NCI-H1105 treated with DMSO at 0.1 percent for 48 hours (cell line): ENCODE measurements at regions not wholly inside any gene's neighbourhood (a gene's known extent, or its start where the extent isn't known, plus 50 kb on each side); places are given as distances from the start of the nearest gene placed in this dataset.
A peak's percentile ranks its signal among the peaks of the same experiment; 100 is the strongest.

Source experiments
- DNase-seq: peaks from one replicate; lab custom pipeline; 2025; lab: John Stamatoyannopoulos, UW

DNA sequence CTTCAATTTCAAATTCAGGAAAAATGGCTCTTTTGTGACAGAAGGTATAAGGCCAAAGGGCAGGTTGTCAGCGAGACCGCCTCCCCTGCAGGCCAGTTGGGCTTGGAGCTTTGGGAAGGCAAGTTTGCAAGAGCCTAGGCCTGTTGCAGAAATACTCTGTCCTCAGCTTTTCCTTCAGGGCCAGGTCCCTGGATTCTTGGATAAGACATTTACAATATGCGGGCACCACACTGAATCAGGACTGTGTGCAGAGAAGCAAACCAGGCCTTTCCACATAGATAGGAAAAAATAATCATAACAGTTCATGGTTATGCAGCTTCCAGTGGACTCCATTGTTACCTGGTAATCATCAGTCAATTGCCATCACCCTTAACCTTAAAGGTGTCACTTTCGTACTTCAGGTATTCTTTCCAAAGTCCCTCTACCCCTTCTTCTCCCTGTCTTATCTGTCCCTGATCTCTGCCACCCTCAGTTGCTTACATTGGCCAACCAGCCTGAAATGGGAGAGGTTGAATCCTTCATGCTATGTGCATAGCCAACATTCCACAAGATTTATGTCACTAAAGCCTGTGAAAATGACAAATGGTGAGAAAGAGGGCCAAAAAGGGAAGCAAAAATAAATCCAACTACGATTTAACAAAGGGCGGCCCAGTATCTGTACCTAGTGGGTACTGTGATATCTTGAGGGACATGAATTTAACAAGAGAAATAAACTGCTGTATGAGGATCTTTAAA is 304.5 kb upstream of the NFE2L3 start:
- no peak for DNase-seq

DNA sequence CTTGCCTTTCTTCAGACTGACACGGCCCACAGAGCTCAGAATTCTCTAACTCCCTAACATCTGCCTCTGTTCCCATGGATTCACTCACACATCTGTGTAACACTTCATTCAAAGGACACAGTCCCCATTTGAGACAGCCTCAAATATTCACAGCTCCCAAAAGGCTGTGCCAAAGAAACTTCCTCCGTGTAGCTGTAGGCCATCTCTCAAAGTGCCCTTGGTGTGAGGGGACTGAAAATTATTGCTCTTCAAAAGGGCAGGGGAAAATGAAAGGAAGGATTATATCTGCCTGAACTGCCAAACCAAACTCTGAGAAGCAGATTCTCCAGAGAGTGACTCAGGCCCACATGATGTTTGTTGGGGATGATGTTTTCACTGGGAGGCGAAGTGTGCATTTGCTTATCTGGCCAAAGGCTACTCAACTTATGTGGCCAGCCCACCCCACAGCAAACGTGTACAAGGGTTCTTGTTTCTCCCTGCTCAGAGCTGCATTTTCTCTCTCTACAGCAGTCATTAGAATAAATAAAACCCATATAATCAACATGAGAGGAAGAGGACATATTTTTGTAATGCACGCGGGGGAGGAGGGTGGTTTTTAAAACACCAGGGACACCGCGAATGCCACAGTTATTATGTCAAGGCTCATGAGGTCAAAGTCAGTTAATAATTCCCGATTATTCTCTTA is 302.4 kb upstream of the NFE2L3 start:
- DNase-seq, result no peak

DNA sequence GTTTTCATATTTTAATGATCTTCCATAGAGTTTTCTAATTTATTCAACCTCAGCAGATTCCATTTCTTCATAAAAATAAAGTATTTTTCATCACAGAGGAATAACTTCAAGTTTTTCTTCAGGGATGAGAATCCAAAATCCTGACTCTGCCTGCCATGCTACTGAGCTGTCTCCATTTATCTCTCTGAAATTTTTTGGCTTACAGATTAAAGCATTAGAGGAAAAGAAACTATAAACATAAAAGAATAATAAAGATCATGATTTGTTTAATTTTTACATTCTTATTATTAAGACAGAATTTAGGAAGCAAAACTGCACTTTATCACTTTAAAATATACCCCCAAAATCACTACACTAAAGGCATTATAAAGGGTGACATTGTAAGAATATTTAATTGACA is 301.8 kb upstream of the NFE2L3 start:
- no peak for DNase-seq

DNA sequence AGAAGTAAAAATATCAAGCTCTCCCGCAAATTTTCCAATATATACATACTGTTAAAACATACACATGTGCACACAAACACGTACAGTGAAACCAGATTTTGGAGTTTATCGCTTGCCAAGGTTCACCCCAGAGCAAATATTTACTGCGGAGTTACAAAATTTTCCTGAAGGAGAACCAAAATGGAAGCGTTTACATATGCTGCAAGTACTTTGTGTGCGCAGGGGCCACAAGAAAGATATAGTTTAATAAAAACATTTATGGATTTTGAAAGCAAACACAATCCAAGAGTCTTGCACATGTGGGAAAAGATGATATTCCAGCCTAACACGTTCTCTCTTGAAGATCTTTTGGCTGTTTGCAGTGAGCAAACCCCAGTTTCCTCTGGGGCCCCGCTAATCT is 301.3 kb upstream of the NFE2L3 start:
- DNase-seq, result no peak

DNA sequence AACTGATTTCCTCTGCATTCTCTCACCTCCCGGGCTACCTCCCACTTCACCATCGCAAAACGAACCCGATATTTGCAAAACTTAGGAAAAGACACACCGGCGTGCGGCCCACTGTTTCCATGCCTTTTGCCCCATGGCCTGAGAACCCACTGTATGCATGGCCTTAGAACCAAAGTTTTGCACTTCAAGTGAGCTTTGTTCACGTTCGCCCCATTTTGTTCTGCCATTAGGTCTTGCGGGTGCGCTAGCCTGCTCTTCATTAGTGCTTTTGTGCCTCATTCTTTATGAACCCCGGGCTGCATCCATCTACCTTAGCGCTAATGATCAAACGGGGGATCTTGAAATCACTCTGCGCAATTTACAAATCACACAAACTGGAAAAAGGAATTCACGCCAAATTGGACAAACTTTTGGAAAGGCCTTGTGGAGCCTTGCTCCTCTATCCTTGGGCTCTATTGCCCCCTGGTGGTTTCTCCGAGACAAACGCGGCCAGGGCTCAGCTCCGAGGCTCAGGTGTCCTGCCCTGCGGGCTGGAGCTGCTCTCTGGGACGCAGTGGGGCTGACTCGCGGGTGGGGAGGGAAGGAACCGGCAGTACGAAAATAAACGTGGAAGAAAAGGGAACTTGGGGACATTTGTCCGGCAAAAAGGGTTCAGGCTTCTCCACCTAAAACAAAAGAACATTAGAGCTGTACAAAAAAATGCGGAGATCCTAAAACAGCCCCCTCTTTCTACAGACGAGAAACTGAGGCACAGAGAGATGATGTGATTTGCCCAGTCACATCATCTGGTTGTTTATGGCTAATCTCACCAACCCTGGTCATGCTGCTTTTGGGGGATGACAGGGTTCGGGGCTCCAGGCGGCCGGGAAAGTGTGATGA is 300.4 kb upstream of the NFE2L3 start:
- DNase-seq, result peak; percentile 75

DNA sequence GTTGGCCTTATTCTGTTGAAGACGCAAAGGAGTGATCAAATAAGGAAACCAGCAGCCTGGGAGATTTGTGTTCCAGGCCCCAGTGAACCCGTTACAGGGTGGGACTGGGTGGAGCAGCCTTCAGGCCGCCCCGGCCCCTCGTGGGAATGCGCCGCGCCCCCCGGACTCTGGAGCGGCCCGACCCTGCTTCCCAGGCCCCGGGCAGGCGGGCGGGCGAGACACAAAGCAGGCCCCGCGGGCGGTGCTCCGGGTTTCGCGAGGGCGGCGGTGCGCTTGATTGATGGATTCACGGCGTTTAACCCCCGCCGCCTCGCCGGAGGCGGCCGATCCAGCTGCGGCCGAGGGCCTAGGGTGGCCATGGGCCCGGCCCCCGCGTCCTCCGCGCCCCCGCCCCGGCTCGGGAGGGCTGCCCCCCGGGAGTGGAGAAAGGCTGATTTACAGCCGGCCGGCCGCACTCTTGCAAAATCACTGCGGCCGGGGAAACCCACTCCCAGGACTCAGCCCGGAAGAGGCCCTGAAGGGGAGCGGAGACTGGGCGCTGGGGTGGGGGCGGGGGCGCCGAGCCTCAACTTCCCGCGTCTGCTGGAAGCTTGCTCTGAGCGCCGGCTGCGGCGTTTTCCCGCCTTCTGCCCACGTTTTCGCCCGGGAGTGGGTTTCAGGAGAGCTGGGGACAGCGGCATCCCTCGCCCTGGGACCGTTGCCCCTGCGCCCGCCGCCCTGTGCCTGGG is 299.6 kb upstream of the NFE2L3 start:
- DNase-seq, result no peak

DNA sequence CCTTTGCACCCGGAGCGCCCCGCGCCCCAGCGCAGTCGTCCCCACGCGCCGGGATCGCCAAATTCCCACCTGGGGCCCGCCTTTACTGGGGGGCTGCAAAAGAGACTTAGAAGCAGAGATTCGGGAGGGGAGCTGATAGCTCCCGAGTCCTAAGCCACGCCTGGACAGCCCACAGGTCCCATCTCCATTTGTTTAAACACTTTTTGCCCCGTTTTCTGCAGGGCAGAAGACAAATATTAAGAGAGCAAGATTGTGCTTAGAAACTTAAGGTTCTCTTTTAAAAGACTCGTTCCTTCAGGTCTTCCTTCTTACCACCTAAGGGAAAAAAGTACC is 299.1 kb upstream of the NFE2L3 start:
- DNase-seq, result no peak

DNA sequence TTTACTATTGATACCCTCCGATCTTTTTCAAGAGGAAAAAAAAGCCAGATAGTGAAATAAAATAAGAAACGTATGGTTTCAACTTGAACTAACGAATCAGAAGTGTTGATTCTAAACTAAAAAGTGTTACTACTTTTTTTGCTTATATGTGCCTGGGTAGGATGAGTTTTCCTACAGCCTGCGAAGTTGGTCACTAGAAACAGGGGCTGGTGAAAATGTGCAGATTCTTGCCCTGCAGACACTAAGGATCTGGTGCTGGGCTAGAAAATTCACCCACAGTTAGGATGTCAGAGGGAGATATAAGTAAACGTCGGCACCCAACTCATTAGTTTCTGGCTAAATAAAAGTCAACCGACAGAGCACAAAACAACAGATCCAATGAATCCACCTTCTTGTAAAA is 298.7 kb upstream of the NFE2L3 start:
- DNase-seq, result no peak

DNA sequence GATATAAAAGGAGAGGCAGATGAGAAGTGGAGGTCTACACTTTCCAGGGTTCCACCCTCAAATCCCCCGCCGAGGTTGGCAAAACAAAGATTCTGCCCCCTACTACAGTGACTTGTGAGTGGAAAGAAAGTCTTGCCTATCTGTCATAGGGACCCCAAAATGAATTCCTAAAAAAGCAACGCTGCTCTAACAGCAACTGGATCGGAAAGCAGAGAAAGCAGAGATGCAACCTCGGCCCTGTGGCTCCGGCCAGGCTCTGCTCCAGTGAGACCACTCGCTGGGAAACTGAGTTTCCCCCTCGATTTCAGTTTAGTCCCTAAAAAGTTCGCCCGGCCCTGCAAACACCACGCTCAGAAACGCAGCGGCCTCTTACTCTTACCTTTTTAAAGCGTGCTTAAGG is 297.9 kb upstream of the NFE2L3 start:
- DNase-seq, result no peak

DNA sequence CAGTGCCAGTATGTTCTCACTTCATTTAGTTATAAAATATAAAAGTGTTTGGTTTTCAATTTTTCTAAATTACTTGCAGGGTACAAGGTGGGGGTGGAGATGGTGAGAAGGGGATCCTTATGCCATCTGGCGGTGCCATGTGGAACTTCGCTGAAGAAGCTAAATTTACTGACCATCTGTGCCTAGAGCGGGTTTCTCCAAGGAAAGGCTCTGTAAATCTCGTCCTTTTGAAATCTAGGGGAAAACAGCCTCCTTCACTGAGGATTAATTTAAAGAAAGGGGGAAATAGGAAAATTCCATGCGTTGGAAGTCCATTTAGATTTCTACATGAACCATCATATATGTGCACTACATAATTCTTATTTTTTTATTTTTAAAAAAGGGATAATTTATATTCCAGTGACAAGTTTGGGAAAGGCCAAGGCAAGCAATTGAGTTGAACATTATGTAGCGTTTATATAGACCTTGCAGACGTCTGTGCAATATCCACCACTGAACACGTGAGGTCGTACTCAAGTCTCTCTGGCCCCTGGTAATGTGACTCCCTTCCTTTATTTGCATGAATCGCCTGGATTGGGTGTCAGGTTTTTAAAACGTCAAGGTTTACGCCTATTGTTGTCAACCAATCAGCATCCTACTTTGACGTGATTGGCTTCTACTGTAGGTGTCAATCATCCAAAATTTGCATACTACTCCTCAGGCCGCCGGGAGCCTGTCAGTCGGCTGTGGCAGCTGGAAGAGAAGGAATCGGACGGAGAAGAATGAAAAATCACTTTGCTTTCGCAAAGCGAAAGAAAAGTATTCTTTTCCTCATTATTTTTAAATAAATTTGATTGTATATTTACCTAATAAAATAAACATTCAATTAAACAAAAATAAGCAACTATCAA is 297.1 kb upstream of the NFE2L3 start:
- peak; percentile 100 for DNase-seq

DNA sequence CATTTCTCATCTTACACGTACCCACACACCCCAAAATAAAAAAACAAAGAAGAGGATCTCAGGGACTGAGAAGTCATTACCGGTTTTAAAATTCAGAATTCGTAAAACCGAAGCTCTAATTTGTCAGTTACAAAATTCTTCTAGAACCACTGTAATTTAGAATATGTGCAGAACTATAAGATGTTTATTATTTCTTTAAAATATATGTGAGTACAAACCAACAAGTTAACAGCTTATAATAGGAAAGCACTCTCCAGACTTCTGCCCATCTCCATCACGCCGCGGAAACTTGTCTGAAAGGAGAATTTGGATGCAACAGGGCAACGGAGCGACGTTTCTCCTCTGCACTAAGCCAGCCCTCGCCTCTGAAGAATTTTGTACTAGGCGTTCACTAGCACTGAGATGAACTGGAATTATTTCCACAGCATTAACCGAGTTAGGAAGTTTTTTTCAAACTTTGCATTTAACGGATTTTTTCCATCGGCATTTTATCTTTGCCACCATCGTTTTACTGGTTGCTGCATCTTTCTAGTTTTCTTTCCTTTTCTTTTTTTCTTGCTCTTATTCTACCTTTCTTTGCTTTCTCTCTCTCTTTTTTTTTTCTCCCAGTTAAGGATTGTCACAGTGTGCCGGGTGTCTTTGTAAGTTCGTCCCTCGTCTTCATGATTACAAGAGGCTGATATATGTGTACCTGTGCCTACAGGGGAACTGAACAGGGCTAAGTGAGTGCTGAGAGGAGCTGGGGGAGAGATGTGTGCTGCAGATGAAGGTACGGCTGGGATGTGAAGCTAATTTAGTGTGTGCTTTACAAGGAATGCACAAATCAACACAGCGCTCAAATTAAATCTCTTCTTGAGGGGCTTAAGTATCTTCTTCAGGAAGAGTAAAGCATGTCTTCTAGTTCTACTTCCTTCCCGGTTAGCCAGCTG is 295.9 kb upstream of the NFE2L3 start:
- DNase-seq, result peak; percentile 82

DNA sequence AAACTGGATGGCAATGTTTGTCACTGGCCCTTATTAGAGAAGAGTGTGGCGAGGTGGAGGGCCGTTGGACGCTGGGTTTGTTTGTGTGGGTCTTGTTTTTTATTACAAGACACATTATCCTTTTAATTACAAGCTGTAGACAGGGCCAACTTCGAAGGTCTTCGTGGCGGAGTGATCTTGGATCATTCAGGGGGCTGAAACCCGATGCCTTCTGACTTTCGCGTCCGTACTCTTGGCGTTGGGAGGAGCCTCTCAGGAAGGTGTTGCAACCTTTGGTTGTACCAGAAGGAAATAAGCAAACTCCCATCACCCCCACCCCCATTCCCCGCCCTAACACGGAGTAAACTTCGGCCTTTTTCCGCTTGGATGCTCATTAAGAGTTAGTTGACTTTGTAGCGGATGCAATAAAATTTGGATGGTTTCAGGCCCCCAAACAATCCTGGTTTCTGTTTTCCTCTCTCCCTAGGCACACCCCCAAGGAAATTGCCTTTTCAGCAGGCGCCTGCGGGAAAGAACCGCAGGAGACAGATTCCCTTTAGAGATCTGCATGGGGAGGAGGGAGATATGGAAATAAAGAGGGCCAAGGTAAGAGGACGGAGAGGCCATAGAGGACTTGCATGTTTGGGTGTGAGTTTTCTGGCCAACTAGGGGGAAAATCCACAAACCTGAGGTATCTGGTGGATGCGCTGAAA is 294.5 kb upstream of the NFE2L3 start:
- peak; percentile 93 for DNase-seq

DNA sequence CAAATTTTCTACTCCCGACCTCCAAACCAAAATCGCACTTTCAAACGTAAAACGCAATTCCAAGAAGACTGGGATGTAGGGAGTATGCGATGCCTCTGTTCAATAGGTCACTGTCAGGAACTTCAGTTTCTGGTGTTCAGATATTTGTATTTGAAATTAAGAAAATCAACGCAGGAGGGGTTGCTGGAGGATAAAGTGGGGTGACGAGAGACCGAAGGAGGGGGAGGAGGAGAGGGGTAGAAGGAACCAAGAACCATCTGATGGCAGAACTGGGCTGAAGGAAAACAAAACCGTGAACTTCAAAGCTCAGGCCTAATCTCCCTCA is 293.8 kb upstream of the NFE2L3 start:
- DNase-seq, result no peak

DNA sequence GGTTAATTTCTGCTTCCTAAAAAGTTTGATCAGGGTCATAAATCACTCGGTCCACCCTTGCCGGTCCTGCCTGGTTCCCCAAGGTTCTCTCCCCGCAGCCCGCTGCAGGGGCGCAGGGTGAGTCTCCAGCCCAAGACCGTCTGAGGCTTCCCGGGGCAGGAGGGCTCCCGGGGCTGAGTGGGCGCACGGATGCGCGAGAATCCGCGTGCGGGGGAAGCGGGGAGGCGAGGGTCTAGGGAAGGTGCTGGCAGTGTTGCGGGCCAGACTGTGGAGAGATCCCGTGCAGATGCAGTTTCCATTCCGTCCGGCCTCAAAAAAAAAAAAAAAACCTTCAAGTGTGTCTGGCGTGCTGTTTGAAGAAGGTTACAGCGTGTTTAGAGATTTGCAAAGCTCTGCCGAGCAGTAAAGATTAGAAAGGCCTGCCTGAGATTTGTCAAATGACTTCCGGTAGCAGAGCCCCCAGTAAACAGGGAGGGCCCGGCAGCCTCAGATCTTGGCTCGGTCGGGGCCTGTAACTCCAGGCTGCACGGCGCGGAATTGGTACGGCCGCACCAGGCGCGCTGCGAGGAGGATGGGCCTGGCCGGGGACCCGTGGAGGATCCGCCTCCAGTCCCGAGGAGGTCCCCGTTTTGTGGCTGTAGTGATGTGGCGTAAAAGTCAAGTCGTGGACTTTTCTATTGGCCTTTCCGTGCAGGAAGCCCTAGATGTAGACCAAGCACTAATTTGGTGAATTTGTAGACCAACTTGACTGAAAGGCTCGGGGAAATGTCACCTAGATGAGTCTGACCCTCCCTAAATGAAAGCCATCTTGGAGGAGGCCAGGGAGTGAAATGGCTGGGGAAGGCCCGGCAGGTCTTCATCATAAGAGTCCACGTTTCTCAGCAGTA is 293.2 kb upstream of the NFE2L3 start:
- no peak for DNase-seq

DNA sequence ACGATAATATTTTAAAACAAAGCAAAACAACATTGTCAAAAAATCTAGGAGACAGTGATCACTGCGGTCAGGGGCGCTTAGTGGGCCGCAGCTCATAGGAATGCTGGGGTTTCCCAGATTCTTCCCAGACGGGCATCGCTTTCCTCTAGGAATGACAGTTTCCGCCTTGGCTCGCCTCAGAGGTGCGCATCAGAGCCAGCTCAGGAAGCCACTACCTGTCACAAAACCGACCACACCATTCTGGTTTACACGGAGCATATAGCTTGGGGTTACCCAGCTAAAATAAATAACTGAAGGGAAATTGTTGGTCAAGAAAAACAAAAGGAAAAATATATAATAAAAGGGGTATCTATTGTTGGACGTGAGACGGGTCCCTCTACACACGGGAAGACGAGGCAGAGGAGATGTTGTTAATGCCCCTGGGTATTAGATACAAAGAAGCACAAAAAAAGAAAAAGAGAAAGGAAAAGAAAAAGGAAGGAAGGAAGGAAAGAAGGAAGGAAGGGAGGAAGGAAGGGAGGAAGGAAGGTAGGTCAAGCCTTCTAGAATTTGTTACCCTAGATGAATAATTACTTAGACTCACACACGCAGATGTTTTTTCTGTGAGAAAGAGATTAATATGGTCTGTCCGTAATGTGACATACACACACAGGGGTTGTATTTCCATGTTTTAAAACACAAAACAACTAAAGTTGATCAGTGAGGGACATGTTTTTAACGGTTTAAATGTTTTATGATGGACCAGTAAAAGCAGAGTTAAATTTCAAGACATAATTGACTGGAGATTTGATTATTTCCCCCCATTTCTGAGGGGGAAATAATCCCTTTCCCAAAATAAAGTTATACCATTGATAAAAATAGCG is 292.4 kb upstream of the NFE2L3 start:
- no peak for DNase-seq

DNA sequence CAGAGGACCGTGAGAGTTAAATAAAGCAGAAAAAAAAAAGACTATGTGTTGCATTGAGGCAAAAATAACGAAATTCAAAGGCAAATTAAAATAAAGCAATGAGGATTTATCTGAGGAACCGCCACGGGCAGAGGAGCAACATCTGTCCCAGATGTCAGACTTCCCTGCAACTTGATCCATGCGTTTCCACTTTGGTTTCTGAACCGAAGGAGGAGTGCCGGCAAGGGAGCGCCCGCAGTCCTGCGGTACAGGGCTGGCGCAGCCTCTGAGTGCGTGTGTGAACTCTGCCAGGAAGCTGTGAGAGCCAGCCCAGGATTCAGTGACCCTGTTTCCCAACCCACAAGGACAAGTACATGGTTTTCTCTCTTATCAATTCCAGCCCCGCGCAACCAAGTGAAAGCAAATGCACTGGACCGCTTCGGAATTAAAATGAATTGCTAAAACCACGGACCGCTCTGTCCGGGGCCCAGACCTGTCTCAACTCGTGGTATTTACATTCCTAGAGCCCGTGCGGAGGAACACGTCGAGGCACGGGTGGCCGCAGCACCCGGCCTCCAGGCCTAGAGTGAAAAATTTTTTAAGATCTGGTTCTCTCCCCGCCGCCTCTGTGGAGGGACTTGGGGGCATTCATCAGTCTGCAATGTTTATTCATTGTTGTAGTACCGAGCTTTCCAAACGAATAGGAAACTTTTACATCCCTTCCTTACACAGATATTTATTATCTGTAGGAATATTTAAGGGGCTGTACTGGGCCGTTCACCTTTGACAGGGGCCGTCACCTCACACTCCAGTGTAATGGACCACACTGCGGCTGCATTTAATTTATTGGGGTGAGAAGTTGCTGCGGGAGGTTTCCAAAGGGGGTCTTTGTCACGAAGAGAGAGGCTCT is 291.5 kb upstream of the NFE2L3 start:
- DNase-seq, result no peak

DNA sequence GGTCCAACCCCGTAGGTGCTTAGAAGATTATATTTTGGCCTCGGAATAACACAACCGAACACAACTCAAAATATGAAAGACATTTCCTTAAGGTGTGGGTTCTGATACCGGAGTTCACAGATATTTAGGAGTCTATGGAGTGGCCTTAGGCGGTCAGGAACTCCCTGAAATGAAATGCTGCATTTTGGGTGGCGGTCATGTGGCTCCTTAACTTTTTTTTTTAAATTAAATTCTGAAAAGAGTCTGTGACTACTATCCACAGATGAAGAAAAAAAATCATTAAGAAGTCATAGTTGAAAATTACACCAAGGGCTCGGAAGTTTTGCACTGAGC is 290.9 kb upstream of the NFE2L3 start:
- DNase-seq, result no peak
